ENCODE measurements at regions not wholly inside any gene's neighbourhood (a gene's known extent, or its start where the extent isn't known, plus 50 kb on each side); places are given as distances from the start of the nearest gene placed in this dataset.
"Not testable (repeated sequence)": the region's sequence is repeated elsewhere in the genome, so short reads cannot be mapped to it uniquely, and the experiment has no call there.

- no peak for DNase-seq (ENCODE audit: low read depth in 2 of 2)
Observed at GRCh38 chr13:53276265-53276664, 247.7 kb downstream of the OLFM4 start.

- DNase-seq (ENCODE audit: low read depth in 2 of 2): no peak
Observed at GRCh38 chr13:53281677-53282076, 253.1 kb downstream of the OLFM4 start.

GRCh38 chr13:53285896-53286430 is 257.4 kb downstream of the OLFM4 start:
- no peak for DNase-seq (ENCODE audit: low read depth in 2 of 2)

- no peak for DNase-seq (ENCODE audit: low read depth in 2 of 2)
Observed at GRCh38 chr13:53298396-53298795, 269.8 kb downstream of the OLFM4 start.

- DNase-seq (ENCODE audit: low read depth in 2 of 2): no peak
Observed at GRCh38 chr13:53301449-53301848, 272.8 kb downstream of the OLFM4 start.

GRCh38 chr13:53305419-53305818 is 276.8 kb downstream of the OLFM4 start:
- not testable (repeated sequence) for DNase-seq (ENCODE audit: low read depth in 2 of 2)

GRCh38 chr13:53310786-53311185 is 282.2 kb downstream of the OLFM4 start:
- DNase-seq (ENCODE audit: low read depth in 2 of 2): no peak

- no peak for DNase-seq (ENCODE audit: low read depth in 2 of 2)
Observed at GRCh38 chr13:53311561-53311960, 282.9 kb downstream of the OLFM4 start.

GRCh38 chr13:53321296-53321801 is 292.7 kb downstream of the OLFM4 start:
- DNase-seq (ENCODE audit: low read depth in 2 of 2): no peak

GRCh38 chr13:53324656-53325055 is 296.0 kb downstream of the OLFM4 start:
- DNase-seq (ENCODE audit: low read depth in 2 of 2): no peak

- no peak for DNase-seq (ENCODE audit: low read depth in 2 of 2)
Observed at GRCh38 chr13:53326716-53327115, 298.1 kb downstream of the OLFM4 start.

- no peak for DNase-seq (ENCODE audit: low read depth in 2 of 2)
Observed at GRCh38 chr13:53327680-53328315, 299.2 kb downstream of the OLFM4 start.

- no peak for DNase-seq (ENCODE audit: low read depth in 2 of 2)
Observed at GRCh38 chr13:53336441-53337160, 308.0 kb downstream of the OLFM4 start.

GRCh38 chr13:53338760-53339159 is 310.1 kb downstream of the OLFM4 start:
- DNase-seq (ENCODE audit: low read depth in 2 of 2): no peak

- no peak for DNase-seq (ENCODE audit: low read depth in 2 of 2)
Observed at GRCh38 chr13:53340505-53341143, 312.0 kb downstream of the OLFM4 start.

GRCh38 chr13:53341144-53341510 is 312.5 kb downstream of the OLFM4 start:
- no peak for DNase-seq (ENCODE audit: low read depth in 2 of 2)

- DNase-seq (ENCODE audit: low read depth in 2 of 2): no peak
Observed at GRCh38 chr13:53342623-53343360, 314.2 kb downstream of the OLFM4 start.

- no peak for DNase-seq (ENCODE audit: low read depth in 2 of 2)
Observed at GRCh38 chr13:53343361-53343744, 314.7 kb downstream of the OLFM4 start.

- no peak for DNase-seq (ENCODE audit: low read depth in 2 of 2)
Observed at GRCh38 chr13:53351021-53351420, 322.4 kb downstream of the OLFM4 start.

GRCh38 chr13:53357582-53357981 is 329.0 kb downstream of the OLFM4 start:
- no peak for DNase-seq (ENCODE audit: low read depth in 2 of 2)

GRCh38 chr13:53368948-53369347 is 340.3 kb downstream of the OLFM4 start:
- DNase-seq (ENCODE audit: low read depth in 2 of 2): no peak

- no peak for DNase-seq (ENCODE audit: low read depth in 2 of 2)
Observed at GRCh38 chr13:53379485-53379884, 350.9 kb downstream of the OLFM4 start.

Measured in stimulated activated CD4-positive, alpha-beta T cell treated with anti-CD3 and anti-CD28 coated beads, Interleukin-4, amount 100 ng/mL, for 48 hours (primary cell).